ENCODE measurements at regions not wholly inside any gene's neighbourhood (a gene's known extent, or its start where the extent isn't known, plus 50 kb on each side); places are given as distances from the start of the nearest gene placed in this dataset.
A peak's percentile ranks its signal among the peaks of the same experiment; 100 is the strongest.

DNA sequence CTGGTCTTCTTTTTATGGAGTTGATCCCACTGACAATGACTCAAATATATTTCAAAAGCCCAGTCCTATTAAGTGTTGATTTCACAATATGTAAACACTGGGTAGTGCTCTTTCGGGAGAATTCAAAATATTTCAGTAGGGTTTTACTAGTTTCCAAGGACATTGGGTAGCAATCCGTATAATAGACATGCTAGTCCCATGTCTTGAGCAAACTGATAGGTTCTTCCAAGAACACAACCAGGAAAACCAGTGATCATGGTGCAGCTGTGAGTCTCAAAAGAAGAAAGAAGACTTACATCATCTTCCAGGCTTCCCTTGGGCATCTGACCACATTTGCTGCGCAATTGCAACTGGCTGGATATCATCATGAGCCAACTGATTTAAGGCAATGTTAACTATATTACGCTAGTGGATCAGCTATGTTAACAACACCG, 59.3 kb upstream of the APBB1IP start:
- TF ChIP-seq, protein P1, sequence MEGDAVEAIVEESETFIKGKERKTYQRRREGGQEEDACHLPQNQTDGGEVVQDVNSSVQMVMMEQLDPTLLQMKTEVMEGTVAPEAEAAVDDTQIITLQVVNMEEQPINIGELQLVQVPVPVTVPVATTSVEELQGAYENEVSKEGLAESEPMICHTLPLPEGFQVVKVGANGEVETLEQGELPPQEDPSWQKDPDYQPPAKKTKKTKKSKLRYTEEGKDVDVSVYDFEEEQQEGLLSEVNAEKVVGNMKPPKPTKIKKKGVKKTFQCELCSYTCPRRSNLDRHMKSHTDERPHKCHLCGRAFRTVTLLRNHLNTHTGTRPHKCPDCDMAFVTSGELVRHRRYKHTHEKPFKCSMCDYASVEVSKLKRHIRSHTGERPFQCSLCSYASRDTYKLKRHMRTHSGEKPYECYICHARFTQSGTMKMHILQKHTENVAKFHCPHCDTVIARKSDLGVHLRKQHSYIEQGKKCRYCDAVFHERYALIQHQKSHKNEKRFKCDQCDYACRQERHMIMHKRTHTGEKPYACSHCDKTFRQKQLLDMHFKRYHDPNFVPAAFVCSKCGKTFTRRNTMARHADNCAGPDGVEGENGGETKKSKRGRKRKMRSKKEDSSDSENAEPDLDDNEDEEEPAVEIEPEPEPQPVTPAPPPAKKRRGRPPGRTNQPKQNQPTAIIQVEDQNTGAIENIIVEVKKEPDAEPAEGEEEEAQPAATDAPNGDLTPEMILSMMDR (IDR thresholded peaks at IDR 0.05; ENCODE audit: low read depth, low read length) = no peak
- TF ChIP-seq, protein P2, sequence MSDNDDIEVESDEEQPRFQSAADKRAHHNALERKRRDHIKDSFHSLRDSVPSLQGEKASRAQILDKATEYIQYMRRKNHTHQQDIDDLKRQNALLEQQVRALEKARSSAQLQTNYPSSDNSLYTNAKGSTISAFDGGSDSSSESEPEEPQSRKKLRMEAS (IDR thresholded peaks at IDR 0.05; ENCODE audit: low read depth, low read length) = no peak
- TF ChIP-seq MYC (IDR thresholded peaks at IDR 0.05; ENCODE audit: low read depth, low read length) (no peak), POLR2A (IDR thresholded peaks at IDR 0.05; ENCODE audit: extremely low read depth, insufficient read length) (no peak)

DNA sequence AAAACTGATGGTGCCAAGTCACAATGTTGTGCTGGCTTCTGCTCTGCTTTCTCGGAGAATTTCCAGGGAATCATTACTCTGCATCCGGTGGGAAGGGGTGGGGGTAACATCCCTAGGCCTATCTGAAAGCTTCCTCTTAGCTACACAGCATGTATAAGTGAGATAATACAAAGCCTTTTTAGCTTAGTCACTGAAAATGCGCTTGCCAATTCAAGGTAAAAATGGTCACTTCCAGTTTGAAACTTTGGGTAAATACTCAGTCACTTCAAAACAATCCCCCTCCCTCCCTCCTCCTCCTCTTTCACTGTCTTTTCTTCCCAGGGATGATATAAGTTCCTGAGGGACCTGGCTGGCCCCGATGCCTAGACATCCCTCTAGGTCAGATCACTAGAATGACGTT, 57.3 kb upstream of the APBB1IP start:
- no peak overlapping the region for H3K4me3 ChIP-seq (ENCODE audit: low read depth, low read length)
- DNase-seq (ENCODE audit: low read depth) = no peak
- TF ChIP-seq, protein P2 (IDR thresholded peaks at IDR 0.05; ENCODE audit: low read depth, low read length) = no peak
- TF ChIP-seq, protein P1 (IDR thresholded peaks at IDR 0.05; ENCODE audit: low read depth, low read length) = no peak
- TF ChIP-seq POLR2A (IDR thresholded peaks at IDR 0.05; ENCODE audit: extremely low read depth, insufficient read length) = no peak
- no peak for TF ChIP-seq MYC (IDR thresholded peaks at IDR 0.05; ENCODE audit: low read depth, low read length)

More for the DNA sequence above, 59.3 kb upstream of the APBB1IP start:
- H3K4me3 ChIP-seq (ENCODE audit: low read depth, low read length) = no peak overlapping the region
- DNase-seq (ENCODE audit: low read depth) = peak; percentile 86

DNA sequence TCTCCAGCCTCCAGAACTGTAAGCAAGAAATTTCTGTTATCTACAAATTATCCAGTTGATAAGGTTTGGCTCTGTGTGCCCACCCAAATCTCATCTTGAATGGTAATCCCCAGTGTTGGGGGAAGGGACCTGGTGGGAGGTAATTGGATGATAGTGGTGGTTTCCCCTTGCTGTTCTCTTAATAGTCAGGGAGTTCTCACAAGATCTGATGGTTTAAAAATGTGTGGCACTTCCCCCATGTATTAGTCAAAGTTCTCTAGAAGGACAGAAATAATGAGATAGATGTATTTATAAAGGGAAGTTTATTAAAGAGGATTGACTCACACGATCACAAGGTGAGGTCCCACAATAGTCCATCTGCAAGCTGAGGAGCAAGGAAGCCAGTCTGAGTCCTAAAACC, 56.2 kb upstream of the APBB1IP start:
- no peak for DNase-seq (ENCODE audit: low read depth)
- no peak overlapping the region for H3K4me3 ChIP-seq (ENCODE audit: low read depth, low read length)
- TF ChIP-seq MYC (IDR thresholded peaks at IDR 0.05; ENCODE audit: low read depth, low read length) (no peak), POLR2A (IDR thresholded peaks at IDR 0.05; ENCODE audit: extremely low read depth, insufficient read length) (no peak)
- TF ChIP-seq, protein P2 (IDR thresholded peaks at IDR 0.05; ENCODE audit: low read depth, low read length) = no peak
- TF ChIP-seq, protein P1 (IDR thresholded peaks at IDR 0.05; ENCODE audit: low read depth, low read length) = no peak

DNA sequence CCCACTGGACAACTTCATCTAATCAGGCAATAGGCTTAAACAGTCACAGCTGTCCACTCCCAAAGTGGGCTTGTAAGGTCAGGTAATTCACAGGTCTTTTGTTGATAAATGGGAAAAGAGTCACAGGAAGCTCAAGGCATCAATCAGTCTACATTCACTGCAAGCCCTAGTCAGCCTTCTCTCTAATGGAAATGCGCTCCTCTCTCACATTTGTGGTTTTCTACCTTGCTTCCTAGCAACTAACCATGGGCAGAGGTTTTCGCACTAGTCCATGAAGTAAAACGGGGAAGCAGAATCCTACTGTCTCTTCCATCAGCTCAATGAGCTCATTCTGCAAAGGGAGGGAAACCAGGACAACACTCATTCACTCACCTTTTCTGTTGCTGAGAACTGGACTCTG, 53.5 kb upstream of the APBB1IP start:
- no peak overlapping the region for H3K4me3 ChIP-seq (ENCODE audit: low read depth, low read length)
- TF ChIP-seq MYC (IDR thresholded peaks at IDR 0.05; ENCODE audit: low read depth, low read length) = no peak
- TF ChIP-seq, protein P1 (IDR thresholded peaks at IDR 0.05; ENCODE audit: low read depth, low read length) = no peak
- TF ChIP-seq POLR2A (IDR thresholded peaks at IDR 0.05; ENCODE audit: extremely low read depth, insufficient read length) = no peak
- TF ChIP-seq, protein P2 (IDR thresholded peaks at IDR 0.05; ENCODE audit: low read depth, low read length) = no peak
- no peak for DNase-seq (ENCODE audit: low read depth)

DNA sequence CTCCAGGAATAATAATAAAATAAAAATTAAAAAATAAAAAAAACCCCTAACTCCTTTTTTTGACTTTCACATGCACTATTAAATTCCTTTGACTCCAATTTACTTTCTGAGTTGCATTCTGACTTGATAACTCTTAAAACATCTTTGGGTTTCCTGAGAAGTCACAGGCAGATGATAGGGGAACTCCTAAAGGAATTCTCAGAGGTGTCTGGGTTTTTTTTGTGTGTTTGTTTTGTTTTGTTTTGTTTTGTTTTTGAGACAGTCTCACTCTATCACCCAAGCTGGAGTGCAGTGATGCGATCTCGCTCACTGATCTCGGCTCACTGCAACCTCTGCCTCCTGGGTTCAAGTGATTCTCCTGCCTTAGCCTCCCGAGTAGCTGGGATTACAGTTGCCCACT, 52.7 kb upstream of the APBB1IP start:
- TF ChIP-seq, protein P1 (IDR thresholded peaks at IDR 0.05; ENCODE audit: low read depth, low read length) = no peak
- TF ChIP-seq, protein P2 (IDR thresholded peaks at IDR 0.05; ENCODE audit: low read depth, low read length) = no peak
- TF ChIP-seq POLR2A (IDR thresholded peaks at IDR 0.05; ENCODE audit: extremely low read depth, insufficient read length) = no peak
- TF ChIP-seq MYC (IDR thresholded peaks at IDR 0.05; ENCODE audit: low read depth, low read length) = no peak
- DNase-seq (ENCODE audit: low read depth) = no peak
- no peak overlapping the region for H3K4me3 ChIP-seq (ENCODE audit: low read depth, low read length)
